H1 (cell line): ENCODE measurements at regions not wholly inside any gene's neighbourhood (a gene's known extent, or its start where the extent isn't known, plus 50 kb on each side); places are given as distances from the start of the nearest gene placed in this dataset.

Source experiments
- CTCF ChIA-PET: fragments of 300-600 bp; sonication (Branson Sonifier 250); formaldehyde crosslinking; loops from one replicate; lab custom pipeline; 2021; ENCODE audit not compliant: partially characterized antibody; lab: Charles Lee
- POLR2A ChIA-PET: fragments of 300-600 bp; sonication (Branson Sonifier 250); formaldehyde crosslinking; loops from one replicate; lab custom pipeline; 2021; ENCODE audit warnings: inconsistent platforms; ENCODE audit not compliant: partially characterized antibody; lab: Charles Lee
- DNase-seq, 2 experiments: peaks; one replicate each; pipeline versions ENCODE4 v3.0.0 to v3.0.0-alpha.2; 2010 to 2022; ENCODE audit warnings: low spot score in 2 of 2, low read depth in 1 of 2, mixed read lengths in 1 of 2
- FAIRE-seq: peaks from 2 replicates; lab custom pipeline; 2011; peaks lifted over from hg19 to GRCh38; lab: Jason Lieb, UNC
- H2AFZ ChIP-seq: 2 replicates; pipeline ENCODE4 v1.8.1; 2012; ENCODE audit warnings: low read length, inconsistent platforms
- H2AK5ac ChIP-seq: 2 replicates; pipeline ENCODE4 v1.6.1; 2013; ENCODE audit warnings: low read depth, low read length
- H2BK120ac ChIP-seq: replicated peaks from 2 replicates; pipeline ENCODE3; 2013; ENCODE audit warnings: low read depth, low read length, inconsistent platforms
- H2BK12ac ChIP-seq: 2 replicates; pipeline ENCODE4 v1.6.1; 2013; ENCODE audit warnings: low read depth, low read length
- H2BK15ac ChIP-seq: 2 replicates; pipeline ENCODE4 v1.6.1; 2013; ENCODE audit warnings: low read length
- H2BK20ac ChIP-seq: 2 replicates; pipeline ENCODE4 v1.6.1; 2013; ENCODE audit warnings: low read length
- H2BK5ac ChIP-seq: 2 replicates; pipeline ENCODE4 v1.6.1; 2013; ENCODE audit warnings: low read depth, low read length
- H3K14ac ChIP-seq: 2 replicates; pipeline ENCODE4 v1.6.1; 2013; ENCODE audit warnings: inconsistent platforms; ENCODE audit not compliant: insufficient read length
- H3K18ac ChIP-seq: 2 replicates; pipeline ENCODE4 v1.6.1; 2013; ENCODE audit warnings: low read length; ENCODE audit errors: extremely low read depth
- H3K23ac ChIP-seq: 2 replicates; pipeline ENCODE4 v1.6.1; 2013; ENCODE audit warnings: inconsistent platforms; ENCODE audit not compliant: insufficient read length
- H3K23me2 ChIP-seq: 2 replicates; pipeline ENCODE4 v1.6.1; 2013; ENCODE audit warnings: low read depth, low read length
- H3K27ac ChIP-seq: 2 replicates; pipeline ENCODE4 v1.6.1; 2011; ENCODE audit warnings: low read depth, low read length, inconsistent platforms
- H3K27me3 ChIP-seq, 4 experiments: replicated peaks in 1 of 4; 1 replicate in 1 of 4; 2 replicates in 3 of 4; pipeline versions ENCODE4 v1.6.1 to v1.8.1; 2011 to 2013; ENCODE audit warnings: low read length in 3 of 4, mild to moderate bottlenecking in 3 of 4, inconsistent platforms in 2 of 4, mixed read lengths in 2 of 4, moderate library complexity in 1 of 4; ENCODE audit not compliant: control insufficient read depth in 3 of 4, insufficient read depth in 3 of 4; ENCODE audit errors: extremely low read depth in 1 of 4
- H3K36me3 ChIP-seq, 4 experiments: 2 replicates each; pipeline versions ENCODE4 v1.6.1 to v1.8.1; 2011 to 2013; ENCODE audit warnings: mild to moderate bottlenecking in 4 of 4, low read length in 3 of 4, moderate library complexity in 2 of 4, control low read depth in 1 of 4, inconsistent platforms in 1 of 4; ENCODE audit not compliant: insufficient read depth in 4 of 4, control insufficient read depth in 2 of 4
- H3K4ac ChIP-seq: replicated peaks from 2 replicates; pipeline ENCODE3; 2013; ENCODE audit warnings: low read length, low read depth, mixed read lengths, inconsistent platforms; ENCODE audit not compliant: insufficient read length
- H3K4me1 ChIP-seq, 4 experiments: replicated peaks in 1 of 4; 1 replicate in 1 of 4; 2 replicates in 3 of 4; pipeline versions ENCODE4 v1.6.1 to v1.8.1; 2011 to 2013; ENCODE audit warnings: low read length in 3 of 4, inconsistent platforms in 2 of 4, mixed read lengths in 1 of 4; ENCODE audit not compliant: insufficient read depth in 4 of 4, control insufficient read depth in 3 of 4
- H3K4me2 ChIP-seq, 2 experiments: 2 replicates each; pipeline versions ENCODE4 v1.6.1 to v1.8.1; 2011 to 2013; ENCODE audit warnings: low read depth in 2 of 2, low read length in 2 of 2, control low read depth in 1 of 2, inconsistent platforms in 1 of 2, mild to moderate bottlenecking in 1 of 2; ENCODE audit not compliant: insufficient read depth in 1 of 2
- H3K4me3 ChIP-seq, 4 experiments: fragments of 200-600, 300-600 bp in 1 of 4; sonication (generic), shearing (Covaris generic), sonication (Bioruptor Twin) in 1 of 4; 2 replicates each; pipeline versions ENCODE4 v1.5.1 to v1.8.1; 2011 to 2016; ENCODE audit warnings: low read length in 4 of 4, low read depth in 3 of 4, control low read depth in 2 of 4, inconsistent platforms in 2 of 4, mild to moderate bottlenecking in 2 of 4, mixed read lengths in 1 of 4, moderate library complexity in 1 of 4; ENCODE audit not compliant: insufficient read depth in 2 of 4; ENCODE audit errors: extremely low read depth in 1 of 4
- H3K56ac ChIP-seq: replicated peaks from 2 replicates; pipeline ENCODE3; 2013; ENCODE audit warnings: low read depth, mild to moderate bottlenecking, mixed read lengths, low read length, inconsistent platforms; ENCODE audit not compliant: insufficient read length
- H3K79me1 ChIP-seq: 2 replicates; pipeline ENCODE4 v1.6.1; 2013; ENCODE audit warnings: low read depth, low read length, control low read depth
- H3K79me2 ChIP-seq, 2 experiments: 2 replicates each; pipeline versions ENCODE4 v1.6.1 to v1.8.1; 2012 to 2013; ENCODE audit warnings: low read length in 2 of 2, mild to moderate bottlenecking in 2 of 2, inconsistent platforms in 1 of 2; ENCODE audit not compliant: insufficient read depth in 2 of 2, control insufficient read depth in 1 of 2
- H3K9ac ChIP-seq, 4 experiments: replicated peaks in 1 of 4; 1 replicate in 1 of 4; 2 replicates in 3 of 4; pipeline versions ENCODE4 v1.6.1 to v1.8.1; 2011 to 2013; ENCODE audit warnings: low read depth in 3 of 4, low read length in 3 of 4, control low read depth in 2 of 4, mild to moderate bottlenecking in 2 of 4, moderate library complexity in 2 of 4, inconsistent platforms in 1 of 4; ENCODE audit errors: extremely low read depth in 1 of 4
- H3K9me3 ChIP-seq, 2 experiments: 2 replicates each; pipeline versions ENCODE4 v1.6.1 to v1.8.1; 2012 to 2013; ENCODE audit warnings: mild to moderate bottlenecking in 2 of 2, moderate library complexity in 2 of 2, control low read depth in 1 of 2, inconsistent platforms in 1 of 2, low read depth in 1 of 2, low read length in 1 of 2, mixed read lengths in 1 of 2; ENCODE audit not compliant: insufficient read depth in 2 of 2
- H4K20me1 ChIP-seq, 2 experiments: replicated peaks in 1 of 2; 2 replicates each; pipeline versions ENCODE3 to v1.8.1; 2011 to 2013; ENCODE audit warnings: inconsistent platforms in 2 of 2, low read length in 2 of 2, mild to moderate bottlenecking in 1 of 2; ENCODE audit not compliant: insufficient read depth in 2 of 2, control insufficient read depth in 1 of 2
- H4K5ac ChIP-seq: 2 replicates; pipeline ENCODE4 v1.6.1; 2013; ENCODE audit warnings: low read length, low read depth, mixed read lengths, inconsistent platforms; ENCODE audit not compliant: insufficient read length
- H4K8ac ChIP-seq: 2 replicates; pipeline ENCODE4 v1.8.0; 2013; ENCODE audit warnings: mild to moderate bottlenecking, moderate library complexity, low read length, inconsistent platforms; ENCODE audit not compliant: insufficient read depth; ENCODE audit errors: extremely low read depth
- H4K91ac ChIP-seq: replicated peaks from 2 replicates; pipeline ENCODE3; 2013; ENCODE audit warnings: low read length, mixed read lengths, inconsistent platforms; ENCODE audit not compliant: insufficient read length
- CREB1 ChIP-seq: IDR thresholded peaks from 2 replicates; pipeline ENCODE4 v1.6.1; 2012; ENCODE audit warnings: inconsistent platforms
- E2F6 ChIP-seq: IDR thresholded peaks from 2 replicates; pipeline ENCODE4 v1.6.1; 2012; ENCODE audit warnings: inconsistent platforms
- GTF2F1 ChIP-seq: IDR thresholded peaks from 2 replicates; pipeline ENCODE4 v1.6.1; 2012; ENCODE audit warnings: low read depth, low read length, improper control_type of control experiment, borderline replicate concordance
- KDM1A ChIP-seq: fragments of 200-600, 300-600 bp; sonication (generic); IDR thresholded peaks from 2 replicates; pipeline ENCODE4 v1.7.1; 2016; ENCODE audit warnings: mild to moderate bottlenecking, low read length, borderline replicate concordance
- PHF8 ChIP-seq: fragments of 200-600 bp; sonication (generic); conservative IDR thresholded peaks from 2 replicates; pipeline ENCODE4 v1.7.1; 2012; ENCODE audit warnings: low read depth, mild to moderate bottlenecking, inconsistent platforms, low read length, moderate library complexity
- RFX5 ChIP-seq: IDR thresholded peaks from 2 replicates; pipeline ENCODE4 v1.6.1; 2011; ENCODE audit warnings: low read depth, low read length, improper control_type of control experiment, borderline replicate concordance
- SP1 ChIP-seq: IDR thresholded peaks from 2 replicates; pipeline ENCODE4 v1.6.1; 2011; ENCODE audit warnings: low read depth, low read length
- YY1 ChIP-seq: IDR thresholded peaks from 2 replicates; pipeline ENCODE4 v1.6.1; 2011; ENCODE audit warnings: low read depth, mild to moderate bottlenecking, low read length
- WGBS, 2 experiments: shearing (Covaris generic) in 1 of 2; methylation state at CpG; one replicate each; pipeline versions ENCODE4 v1.1.6 to v1.1.7; 2013 to 2015; ENCODE audit warnings: low lambda C conversion rate in 2 of 2, mixed read lengths in 2 of 2, inconsistent platforms in 1 of 2, low coverage in 1 of 2, missing lambda C conversion rate in 1 of 2; ENCODE audit not compliant: insufficient replicate concordance in 2 of 2, insufficient coverage in 1 of 2, insufficient read length in 1 of 2; ENCODE audit errors: extremely low coverage in 1 of 2, missing lambda C conversion rate in 1 of 2; 5-methylcytosine and 5-hydroxymethylcytosine counted together

- WGBS, 2 experiments = 84% methylated on average over 3 of the region's 3 CpGs; no CpG with 5 or more reads in 1 of the 2 experiments
- Histone ChIP-seq H3K4me1 (peaks cover 0 to 7% (median 3%) of the 10 kb centered on the region in 4 experiments; a peak in 5 of 7 replicates), H3K9me3 (peaks cover 8 to 10% of the 10 kb centered on the region in 2 experiments; a peak in 3 of 4 replicates), H4K91ac (no peak overlapping the region), H3K23me2 (no peaks in the 10 kb centered on the region), H2BK15ac (no peak overlapping the region), H2AFZ (no peak overlapping the region), H3K56ac (no peak overlapping the region), H3K4me2 (no peak overlapping the region), H3K18ac (no peak overlapping the region), H2BK20ac (no peak overlapping the region), H2BK5ac (no peak overlapping the region), H3K36me3 (peaks cover 0 to 4% (median 0%) of the 10 kb centered on the region in 4 experiments; a peak in 3 of 8 replicates), H2BK120ac (no peak overlapping the region), H4K8ac (no peak overlapping the region), H4K20me1 (no peaks in the 10 kb centered on the region), H3K27ac (no peak overlapping the region), H3K9ac (no peak overlapping the region), H3K23ac (no peak overlapping the region), H2AK5ac (no peak overlapping the region), H3K79me1 (no peaks in the 10 kb centered on the region), H3K27me3 (no peaks in the 10 kb centered on the region), H3K79me2 (no peaks in the 10 kb centered on the region), H3K4me3 (no peak overlapping the region), H4K5ac (no peak overlapping the region), H3K4ac (no peak overlapping the region), H3K14ac (no peak overlapping the region), H2BK12ac (no peak overlapping the region)
- no peak for FAIRE-seq
- TF ChIP-seq E2F6 (no peak), GTF2F1 (no peak), CREB1 (no peak), RFX5 (no peak), KDM1A (no peak), YY1 (no peak), SP1 (no peak), PHF8 (no peak)
- ChIA-PET POLR2A (no interaction called here), CTCF (interaction anchor here (0.6 kb wide), 1 partner anchor 428 kb away, joined by 3 read pairs; no protein-coding TSS in a partner anchor)
- DNase-seq = no peak
These were observed 77.3 kb upstream of the NXPH1 start for GRCh38 chr7:8356071-8356470.
